Suprapubic skin (tissue), 3 donors: ENCODE measurements at regions not wholly inside any gene's neighbourhood (a gene's known extent, or its start where the extent isn't known, plus 50 kb on each side); places are given as distances from the start of the nearest gene placed in this dataset.

Experiments used
- CTCF ChIP-seq, 2 donors: fragments of 200-600 bp in 1 of 2; fragments of 450-650 bp in 1 of 2; sonication (generic) in 1 of 2; IDR thresholded peaks; one replicate each; pipeline ENCODE4 v1.5.1; 2016 to 2019; ENCODE audit warnings: antibody characterized with exemption in 2 of 2, mild to moderate bottlenecking in 1 of 2, moderate library complexity in 1 of 2
- POLR2A ChIP-seq, 2 donors: fragments of 450-650 bp; IDR thresholded peaks; one replicate each; pipeline ENCODE4 v1.6.1; 2017; ENCODE audit warnings: antibody characterized with exemption in 2 of 2, mild to moderate bottlenecking in 2 of 2, moderate library complexity in 2 of 2

DNA sequence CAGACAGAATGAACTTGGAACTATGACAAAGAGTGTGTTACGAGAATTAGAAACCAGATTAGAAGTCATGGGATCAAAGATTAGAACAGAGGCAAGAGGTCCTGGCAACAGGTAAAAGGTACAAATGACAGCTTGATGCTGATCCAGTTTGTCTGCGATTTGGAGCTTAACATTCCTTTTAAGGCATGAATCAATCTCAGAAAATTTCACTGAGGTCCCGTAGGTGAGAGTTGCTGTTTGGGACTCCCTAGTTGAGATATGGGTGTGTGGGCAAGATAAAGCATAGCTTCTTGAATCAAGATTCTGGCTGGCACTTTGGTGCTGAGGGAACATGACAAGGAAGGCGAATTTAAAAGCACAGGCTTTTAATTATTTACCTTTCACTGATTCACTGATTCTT, 62.6 kb upstream of the ACSL4 start:
- no peak for TF ChIP-seq CTCF (IDR thresholded peaks at IDR 0.05)
- TF ChIP-seq POLR2A (IDR thresholded peaks at IDR 0.05): no peak
